H9 (cell line): ENCODE measurements at regions not wholly inside any gene's neighbourhood (a gene's known extent, or its start where the extent isn't known, plus 50 kb on each side); places are given as distances from the start of the nearest gene placed in this dataset.
A peak's percentile ranks its signal among the peaks of the same experiment; 100 is the strongest.

Experiments used
- DNase-seq: peaks from one replicate; pipeline ENCODE4 v3.0.0-alpha.2; 2017
- H2AFZ ChIP-seq: one replicate; pipeline ENCODE4 v1.6.1; 2013; ENCODE audit warnings: mild to moderate bottlenecking, low read length, control low read depth, moderate library complexity
- H2AK5ac ChIP-seq: 2 replicates; pipeline ENCODE4 v1.6.1; 2013; ENCODE audit warnings: low read length, control low read depth, mixed read lengths; ENCODE audit not compliant: insufficient read length
- H2BK120ac ChIP-seq: one replicate; pipeline ENCODE4 v1.6.1; 2013; ENCODE audit warnings: low read depth, mild to moderate bottlenecking, low read length, control low read depth, inconsistent platforms; ENCODE audit not compliant: poor library complexity, severe bottlenecking
- H2BK12ac ChIP-seq: 2 replicates; pipeline ENCODE4 v1.6.1; 2013; ENCODE audit warnings: low read length, control low read depth, mixed read lengths, low read depth; ENCODE audit not compliant: insufficient read length
- H2BK15ac ChIP-seq: 2 replicates; pipeline ENCODE4 v1.6.1; 2013; ENCODE audit warnings: low read depth, low read length, control low read depth
- H2BK20ac ChIP-seq: one replicate; pipeline ENCODE4 v1.6.1; 2013; ENCODE audit warnings: low read depth, mild to moderate bottlenecking, low read length, control low read depth, inconsistent platforms; ENCODE audit not compliant: poor library complexity, severe bottlenecking
- H2BK5ac ChIP-seq: 2 replicates; pipeline ENCODE4 v1.6.1; 2013; ENCODE audit warnings: low read length, control low read depth, mixed read lengths; ENCODE audit not compliant: insufficient read length
- H3K14ac ChIP-seq: 2 replicates; pipeline ENCODE4 v1.6.1; 2013; ENCODE audit warnings: low read length, control low read depth; ENCODE audit not compliant: insufficient read depth
- H3K18ac ChIP-seq: 2 replicates; pipeline ENCODE4 v1.6.1; 2013; ENCODE audit warnings: low read depth, mild to moderate bottlenecking, mixed read lengths, low read length, control low read depth; ENCODE audit not compliant: insufficient read length
- H3K23ac ChIP-seq: 2 replicates; pipeline ENCODE4 v1.6.1; 2013; ENCODE audit warnings: low read length, control low read depth, mixed read lengths, low read depth; ENCODE audit not compliant: insufficient read length
- H3K23me2 ChIP-seq: 2 replicates; pipeline ENCODE4 v1.6.1; 2013; ENCODE audit warnings: low read depth, mild to moderate bottlenecking, mixed read lengths, low read length, control low read depth; ENCODE audit not compliant: insufficient read length, poor library complexity, severe bottlenecking
- H3K27ac ChIP-seq: 2 replicates; pipeline ENCODE4 v1.5.1; 2013; ENCODE audit warnings: low read length, control low read depth, mixed read lengths, low read depth; ENCODE audit not compliant: insufficient read length
- H3K27me3 ChIP-seq: 2 replicates; pipeline ENCODE4 v1.6.1; 2013; ENCODE audit warnings: low read length, control low read depth, inconsistent platforms; ENCODE audit not compliant: insufficient read depth
- H3K4ac ChIP-seq: 2 replicates; pipeline ENCODE4 v1.6.1; 2013; ENCODE audit warnings: low read depth, mild to moderate bottlenecking, control low read depth, inconsistent platforms, low read length, moderate library complexity
- H3K4me1 ChIP-seq: 2 replicates; pipeline ENCODE4 v1.6.1; 2013; ENCODE audit warnings: low read length, control low read depth, inconsistent platforms; ENCODE audit not compliant: insufficient read depth
- H3K4me2 ChIP-seq: 2 replicates; pipeline ENCODE4 v1.6.1; 2013; ENCODE audit warnings: low read length, control low read depth, mixed read lengths; ENCODE audit not compliant: insufficient read length, insufficient read depth
- H3K56ac ChIP-seq: 2 replicates; pipeline ENCODE4 v1.6.1; 2013; ENCODE audit warnings: low read depth, mild to moderate bottlenecking, mixed read lengths, low read length, control low read depth; ENCODE audit not compliant: insufficient read length
- H3K79me1 ChIP-seq: 2 replicates; pipeline ENCODE4 v1.6.1; 2013; ENCODE audit warnings: low read depth, mild to moderate bottlenecking, moderate library complexity, low read length, control low read depth, inconsistent platforms; ENCODE audit not compliant: insufficient read depth, poor library complexity, severe bottlenecking
- H3K79me2 ChIP-seq: 2 replicates; pipeline ENCODE4 v1.6.1; 2013; ENCODE audit warnings: low read length, control low read depth, inconsistent platforms; ENCODE audit not compliant: insufficient read depth
- H3K9ac ChIP-seq: 2 replicates; pipeline ENCODE4 v1.6.1; 2013; ENCODE audit warnings: low read length, control low read depth, mixed read lengths; ENCODE audit not compliant: insufficient read length; ENCODE audit errors: extremely low read depth
- H3K9me3 ChIP-seq: one replicate; pipeline ENCODE4 v1.6.1; 2013; ENCODE audit warnings: low read depth, low read length, inconsistent platforms; ENCODE audit not compliant: control insufficient read depth
- H3T11ph ChIP-seq: one replicate; pipeline ENCODE4 v1.6.1; 2013; ENCODE audit warnings: mild to moderate bottlenecking, low read length, control low read depth, inconsistent platforms
- H4K20me1 ChIP-seq: one replicate; pipeline ENCODE4 v1.6.1; 2013; ENCODE audit not compliant: control insufficient read depth, insufficient read length, insufficient read depth
- H4K5ac ChIP-seq: 2 replicates; pipeline ENCODE4 v1.6.1; 2013; ENCODE audit warnings: low read depth, mild to moderate bottlenecking, mixed read lengths, low read length, control low read depth; ENCODE audit not compliant: insufficient read length
- H4K8ac ChIP-seq: replicated peaks from 2 replicates; pipeline ENCODE4 v1.6.1; 2013; ENCODE audit warnings: low read length, control low read depth, mixed read lengths, low read depth; ENCODE audit not compliant: insufficient read length
- H4K91ac ChIP-seq: 2 replicates; pipeline ENCODE4 v1.6.1; 2013; ENCODE audit warnings: low read depth, mild to moderate bottlenecking, moderate library complexity, mixed read lengths, low read length, control low read depth; ENCODE audit not compliant: insufficient read length
- H3K27ac Mint-ChIP-seq, 3 experiments: 2 replicates in 2 of 3; 3 replicates in 1 of 3; pipeline ENCODE4 v1.8.0; 2020 to 2021; ENCODE audit warnings: mixed read lengths in 3 of 3, mild to moderate bottlenecking in 1 of 3, moderate library complexity in 1 of 3
- H3K27me3 Mint-ChIP-seq: 2 replicates; pipeline ENCODE4 v1.8.0; 2021; ENCODE audit warnings: low read depth, mild to moderate bottlenecking, moderate library complexity, mixed read lengths
- H3K36me3 Mint-ChIP-seq, 3 experiments: 2 replicates in 2 of 3; 3 replicates in 1 of 3; pipeline ENCODE4 v1.8.0; 2020 to 2021; ENCODE audit warnings: low read depth in 3 of 3, mixed read lengths in 3 of 3; ENCODE audit not compliant: insufficient read depth in 1 of 3
- H3K4me1 Mint-ChIP-seq, 2 experiments: 2 replicates each; pipeline ENCODE4 v1.8.0; 2020; ENCODE audit warnings: mixed read lengths in 2 of 2
- H3K4me3 Mint-ChIP-seq, 2 experiments: 2 replicates in 1 of 2; 3 replicates in 1 of 2; pipeline ENCODE4 v1.8.0; 2020 to 2021; ENCODE audit warnings: mild to moderate bottlenecking in 2 of 2, mixed read lengths in 2 of 2, moderate library complexity in 1 of 2
- H3K9me3 Mint-ChIP-seq, 2 experiments: 2 replicates in 1 of 2; 3 replicates in 1 of 2; pipeline ENCODE4 v1.8.0; 2020; ENCODE audit warnings: mild to moderate bottlenecking in 2 of 2, mixed read lengths in 2 of 2, moderate library complexity in 1 of 2
- WGBS: extraction: QIAGEN DNeasy Blood & Tissue Kit; methylation state at CpG from one replicate; pipeline ENCODE4 v1.1.7; 2013; ENCODE audit warnings: missing lambda C conversion rate, low lambda C conversion rate, mixed read lengths; ENCODE audit not compliant: insufficient read length; ENCODE audit errors: extremely low coverage; 5-methylcytosine and 5-hydroxymethylcytosine counted together
- TF ChIP-seq, protein P1 (sequence below): fragments of 200-600 bp; sonication (generic); conservative IDR thresholded peaks from 3 replicates; pipeline ENCODE4 v1.8.0; 2021; ENCODE audit warnings: antibody characterized with exemption, mild to moderate bottlenecking

DNA sequence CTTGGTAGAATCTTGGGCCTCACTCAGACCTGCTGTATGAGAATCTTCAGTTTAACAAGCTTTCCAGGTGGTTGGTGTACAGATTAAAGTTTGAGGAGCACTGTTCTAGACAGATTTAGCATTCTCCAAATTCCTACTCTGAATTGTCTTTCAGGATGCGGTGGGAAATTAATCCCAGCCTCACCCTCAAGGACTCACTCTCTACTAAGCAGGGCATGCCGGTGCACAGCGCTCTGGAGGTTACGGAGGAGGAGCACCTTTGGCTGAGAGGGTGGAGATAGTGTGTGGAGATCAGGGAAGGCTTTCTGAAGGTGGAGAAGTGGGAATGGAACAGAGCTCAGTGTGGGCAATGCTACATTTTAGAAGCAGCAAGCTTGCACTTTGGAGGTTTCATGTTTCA is 359.2 kb downstream of the LRATD1 start:
- Histone ChIP-seq H3K79me2 (no peaks in the 10 kb centered on the region), H3K9me3 (no peaks in the 10 kb centered on the region), H4K8ac (no peak overlapping the region), H3K14ac (no peak overlapping the region), H2AK5ac (no peak overlapping the region), H3K79me1 (no peaks in the 10 kb centered on the region), H2AFZ (no peak overlapping the region), H3K9ac (no peak overlapping the region), H3K4me1 (no peaks in the 10 kb centered on the region), H2BK15ac (0 out of 2 replicates have a peak overlapping the region, but pooled peaks have one; percentile 27), H3K27me3 (no peaks in the 10 kb centered on the region), H3K23me2 (peaks cover 2% of the 10 kb centered on the region), H3K4ac (no peak overlapping the region), H2BK5ac (no peak overlapping the region), H2BK12ac (no peak overlapping the region), H4K5ac (no peak overlapping the region), H3K18ac (no peak overlapping the region), H3K23ac (no peak overlapping the region), H3T11ph (no peak overlapping the region), H3K4me2 (no peak overlapping the region), H3K56ac (no peak overlapping the region), H2BK120ac (no peak overlapping the region), H4K20me1 (no peaks in the 10 kb centered on the region), H2BK20ac (no peak overlapping the region), H3K27ac (no peak overlapping the region), H4K91ac (no peak overlapping the region)
- no CpG with 5 or more reads among the region's 4 CpGs for WGBS
- Mint-ChIP-seq H3K4me3 (no peak overlapping the region), H3K4me1 (peaks cover 0 to 7% of the 10 kb centered on the region in 2 experiments; a peak in 2 of 4 replicates), H3K27me3 (no peaks in the 10 kb centered on the region), H3K27ac (no peak overlapping the region; a peak in 1 of 7 replicates), H3K36me3 (no peaks in the 10 kb centered on the region), H3K9me3 (no peaks in the 10 kb centered on the region)
- TF ChIP-seq, protein P1, sequence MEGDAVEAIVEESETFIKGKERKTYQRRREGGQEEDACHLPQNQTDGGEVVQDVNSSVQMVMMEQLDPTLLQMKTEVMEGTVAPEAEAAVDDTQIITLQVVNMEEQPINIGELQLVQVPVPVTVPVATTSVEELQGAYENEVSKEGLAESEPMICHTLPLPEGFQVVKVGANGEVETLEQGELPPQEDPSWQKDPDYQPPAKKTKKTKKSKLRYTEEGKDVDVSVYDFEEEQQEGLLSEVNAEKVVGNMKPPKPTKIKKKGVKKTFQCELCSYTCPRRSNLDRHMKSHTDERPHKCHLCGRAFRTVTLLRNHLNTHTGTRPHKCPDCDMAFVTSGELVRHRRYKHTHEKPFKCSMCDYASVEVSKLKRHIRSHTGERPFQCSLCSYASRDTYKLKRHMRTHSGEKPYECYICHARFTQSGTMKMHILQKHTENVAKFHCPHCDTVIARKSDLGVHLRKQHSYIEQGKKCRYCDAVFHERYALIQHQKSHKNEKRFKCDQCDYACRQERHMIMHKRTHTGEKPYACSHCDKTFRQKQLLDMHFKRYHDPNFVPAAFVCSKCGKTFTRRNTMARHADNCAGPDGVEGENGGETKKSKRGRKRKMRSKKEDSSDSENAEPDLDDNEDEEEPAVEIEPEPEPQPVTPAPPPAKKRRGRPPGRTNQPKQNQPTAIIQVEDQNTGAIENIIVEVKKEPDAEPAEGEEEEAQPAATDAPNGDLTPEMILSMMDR = no peak
- DNase-seq = no peak
